DMS53 treated with DMSO at 0.1 percent for 48 hours (cell line): ENCODE measurements at regions not wholly inside any gene's neighbourhood (a gene's known extent, or its start where the extent isn't known, plus 50 kb on each side); places are given as distances from the start of the nearest gene placed in this dataset.
"Not testable (repeated sequence)": the region's sequence is repeated elsewhere in the genome, so short reads cannot be mapped to it uniquely, and the experiment has no call there.

Source experiments
- DNase-seq: peaks from one replicate; lab custom pipeline; 2025; ENCODE audit not compliant: unreplicated experiment; lab: John Stamatoyannopoulos, UW

GRCh38 chr12:83506841-83507240, 820.1 kb downstream of the TMTC2 start:
- no peak for DNase-seq

GRCh38 chr12:83505586-83505985, 818.9 kb downstream of the TMTC2 start:
- DNase-seq, result no peak

- DNase-seq, result not testable (repeated sequence)
Observed at GRCh38 chr12:83499894-83500293, 813.2 kb downstream of the TMTC2 start.

GRCh38 chr12:83477696-83478095, 791.0 kb downstream of the TMTC2 start:
- DNase-seq, result no peak

- no peak for DNase-seq
Observed at GRCh38 chr12:83476695-83477690, 790.3 kb downstream of the TMTC2 start.

- no peak for DNase-seq
Observed at GRCh38 chr12:83476006-83476405, 789.3 kb downstream of the TMTC2 start.

GRCh38 chr12:83474369-83474768, 787.7 kb downstream of the TMTC2 start:
- DNase-seq, result no peak

GRCh38 chr12:83473408-83474095, 786.8 kb downstream of the TMTC2 start:
- DNase-seq, result peak; percentile 46

GRCh38 chr12:83472772-83473171, 786.1 kb downstream of the TMTC2 start:
- no peak for DNase-seq

- DNase-seq, result no peak
Observed at GRCh38 chr12:83472350-83472749, 785.6 kb downstream of the TMTC2 start.

GRCh38 chr12:83471341-83471740, 784.6 kb downstream of the TMTC2 start:
- no peak for DNase-seq

GRCh38 chr12:83470749-83471148, 784.0 kb downstream of the TMTC2 start:
- peak; percentile 48 for DNase-seq

GRCh38 chr12:83468988-83469908, 782.5 kb downstream of the TMTC2 start:
- no peak for DNase-seq

GRCh38 chr12:83465632-83466031, 778.9 kb downstream of the TMTC2 start:
- DNase-seq, result no peak

- DNase-seq, result no peak
Observed at GRCh38 chr12:83462419-83462818, 775.7 kb downstream of the TMTC2 start.

- no peak for DNase-seq
Observed at GRCh38 chr12:83461336-83461935, 774.7 kb downstream of the TMTC2 start.

- DNase-seq, result no peak
Observed at GRCh38 chr12:83451189-83451588, 764.5 kb downstream of the TMTC2 start.

GRCh38 chr12:83434600-83434999, 747.9 kb downstream of the TMTC2 start:
- no peak for DNase-seq

GRCh38 chr12:83432176-83432719, 745.5 kb downstream of the TMTC2 start:
- no peak for DNase-seq

- not testable (repeated sequence) for DNase-seq
Observed at GRCh38 chr12:83427586-83428136, 741.0 kb downstream of the TMTC2 start.
